ENCODE measurements at regions not wholly inside any gene's neighbourhood (a gene's known extent, or its start where the extent isn't known, plus 50 kb on each side); places are given as distances from the start of the nearest gene placed in this dataset.

DNA sequence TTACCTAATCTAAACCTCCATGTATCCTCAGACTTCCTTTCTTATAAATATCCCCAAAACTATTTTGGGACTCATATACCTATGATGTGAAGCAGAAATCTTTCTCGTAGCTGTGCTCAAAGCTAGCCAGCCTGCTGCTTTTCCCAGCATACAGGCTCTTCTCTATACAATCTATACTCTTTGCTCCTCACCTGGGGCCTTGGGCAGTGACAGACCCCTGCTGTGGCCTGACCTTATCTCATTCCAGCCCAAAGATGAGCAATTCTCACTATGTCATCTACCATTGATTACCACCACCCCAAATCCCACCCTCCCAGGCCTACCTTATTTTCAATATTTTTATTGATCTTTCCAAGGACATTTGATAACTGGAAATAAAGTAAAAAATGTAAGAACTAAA is 83.2 kb upstream of the FBXL4 start:
- TF ChIP-seq, protein P1, sequence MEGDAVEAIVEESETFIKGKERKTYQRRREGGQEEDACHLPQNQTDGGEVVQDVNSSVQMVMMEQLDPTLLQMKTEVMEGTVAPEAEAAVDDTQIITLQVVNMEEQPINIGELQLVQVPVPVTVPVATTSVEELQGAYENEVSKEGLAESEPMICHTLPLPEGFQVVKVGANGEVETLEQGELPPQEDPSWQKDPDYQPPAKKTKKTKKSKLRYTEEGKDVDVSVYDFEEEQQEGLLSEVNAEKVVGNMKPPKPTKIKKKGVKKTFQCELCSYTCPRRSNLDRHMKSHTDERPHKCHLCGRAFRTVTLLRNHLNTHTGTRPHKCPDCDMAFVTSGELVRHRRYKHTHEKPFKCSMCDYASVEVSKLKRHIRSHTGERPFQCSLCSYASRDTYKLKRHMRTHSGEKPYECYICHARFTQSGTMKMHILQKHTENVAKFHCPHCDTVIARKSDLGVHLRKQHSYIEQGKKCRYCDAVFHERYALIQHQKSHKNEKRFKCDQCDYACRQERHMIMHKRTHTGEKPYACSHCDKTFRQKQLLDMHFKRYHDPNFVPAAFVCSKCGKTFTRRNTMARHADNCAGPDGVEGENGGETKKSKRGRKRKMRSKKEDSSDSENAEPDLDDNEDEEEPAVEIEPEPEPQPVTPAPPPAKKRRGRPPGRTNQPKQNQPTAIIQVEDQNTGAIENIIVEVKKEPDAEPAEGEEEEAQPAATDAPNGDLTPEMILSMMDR (IDR thresholded peaks at IDR 0.05 in 2 of 3, conservative IDR thresholded peaks at IDR 0.05 in 1 of 3; ENCODE audit: borderline replicate concordance in 1 of 3, insufficient read depth in 1 of 3, low read depth in 2 of 3, low read length in 2 of 3), result no peak
- TF ChIP-seq EZH2 (IDR thresholded peaks at IDR 0.05) (no peak), POLR2AphosphoS5 (IDR thresholded peaks at IDR 0.05; ENCODE audit: low read depth, low read length) (no peak), POLR2A (IDR thresholded peaks at IDR 0.05; ENCODE audit: borderline replicate concordance, extremely low read depth, insufficient read depth, insufficient read length) (no peak), SP1 (IDR thresholded peaks at IDR 0.05; ENCODE audit: low read depth) (no peak), RAD21 (IDR thresholded peaks at IDR 0.05; ENCODE audit: low read depth) (no peak), CEBPB (IDR thresholded peaks at IDR 0.05; ENCODE audit: low read depth) (no peak), CBX3 (IDR thresholded peaks at IDR 0.05; ENCODE audit: low read depth) (no peak), EZH2phosphoT487 (IDR thresholded peaks at IDR 0.05; ENCODE audit: borderline replicate concordance) (no peak), ZNF274 (IDR thresholded peaks at IDR 0.05; ENCODE audit: low read depth, low read length) (no peak)
- TF ChIP-seq, protein P2, sequence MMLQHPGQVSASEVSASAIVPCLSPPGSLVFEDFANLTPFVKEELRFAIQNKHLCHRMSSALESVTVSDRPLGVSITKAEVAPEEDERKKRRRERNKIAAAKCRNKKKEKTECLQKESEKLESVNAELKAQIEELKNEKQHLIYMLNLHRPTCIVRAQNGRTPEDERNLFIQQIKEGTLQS (IDR thresholded peaks at IDR 0.05), result no peak

Data from HCT116 (cell line).